ENCODE measurements at regions not wholly inside any gene's neighbourhood (a gene's known extent, or its start where the extent isn't known, plus 50 kb on each side); places are given as distances from the start of the nearest gene placed in this dataset.
"Not testable (repeated sequence)": the region's sequence is repeated elsewhere in the genome, so short reads cannot be mapped to it uniquely, and the experiment has no call there.

DNA sequence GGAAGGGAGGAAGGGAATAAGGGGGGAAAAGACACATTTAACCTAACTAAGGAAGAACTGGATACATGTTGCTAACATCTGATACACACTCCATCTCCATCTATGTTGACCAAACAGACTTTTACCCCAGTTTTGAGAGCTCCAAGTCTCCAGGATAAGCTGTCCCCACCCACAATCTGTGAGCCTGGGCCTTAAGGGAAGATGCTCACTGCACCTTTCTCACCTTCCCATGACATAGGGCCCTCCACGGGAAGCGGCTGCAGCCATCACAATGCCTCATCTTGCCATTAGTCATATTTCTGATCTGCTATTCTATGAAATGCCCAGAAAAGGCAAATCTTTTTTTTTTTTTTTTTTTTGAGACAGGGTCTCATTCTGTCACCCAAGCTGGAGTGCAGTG lies 126.6 kb upstream of the SALL4 start:
- TF ChIP-seq ZFX (IDR thresholded peaks at IDR 0.05), result no peak
- TF ChIP-seq, protein P1, sequence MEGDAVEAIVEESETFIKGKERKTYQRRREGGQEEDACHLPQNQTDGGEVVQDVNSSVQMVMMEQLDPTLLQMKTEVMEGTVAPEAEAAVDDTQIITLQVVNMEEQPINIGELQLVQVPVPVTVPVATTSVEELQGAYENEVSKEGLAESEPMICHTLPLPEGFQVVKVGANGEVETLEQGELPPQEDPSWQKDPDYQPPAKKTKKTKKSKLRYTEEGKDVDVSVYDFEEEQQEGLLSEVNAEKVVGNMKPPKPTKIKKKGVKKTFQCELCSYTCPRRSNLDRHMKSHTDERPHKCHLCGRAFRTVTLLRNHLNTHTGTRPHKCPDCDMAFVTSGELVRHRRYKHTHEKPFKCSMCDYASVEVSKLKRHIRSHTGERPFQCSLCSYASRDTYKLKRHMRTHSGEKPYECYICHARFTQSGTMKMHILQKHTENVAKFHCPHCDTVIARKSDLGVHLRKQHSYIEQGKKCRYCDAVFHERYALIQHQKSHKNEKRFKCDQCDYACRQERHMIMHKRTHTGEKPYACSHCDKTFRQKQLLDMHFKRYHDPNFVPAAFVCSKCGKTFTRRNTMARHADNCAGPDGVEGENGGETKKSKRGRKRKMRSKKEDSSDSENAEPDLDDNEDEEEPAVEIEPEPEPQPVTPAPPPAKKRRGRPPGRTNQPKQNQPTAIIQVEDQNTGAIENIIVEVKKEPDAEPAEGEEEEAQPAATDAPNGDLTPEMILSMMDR (conservative IDR thresholded peaks at IDR 0.05), result no peak
- no peak overlapping the region for H3K27ac ChIP-seq

DNA sequence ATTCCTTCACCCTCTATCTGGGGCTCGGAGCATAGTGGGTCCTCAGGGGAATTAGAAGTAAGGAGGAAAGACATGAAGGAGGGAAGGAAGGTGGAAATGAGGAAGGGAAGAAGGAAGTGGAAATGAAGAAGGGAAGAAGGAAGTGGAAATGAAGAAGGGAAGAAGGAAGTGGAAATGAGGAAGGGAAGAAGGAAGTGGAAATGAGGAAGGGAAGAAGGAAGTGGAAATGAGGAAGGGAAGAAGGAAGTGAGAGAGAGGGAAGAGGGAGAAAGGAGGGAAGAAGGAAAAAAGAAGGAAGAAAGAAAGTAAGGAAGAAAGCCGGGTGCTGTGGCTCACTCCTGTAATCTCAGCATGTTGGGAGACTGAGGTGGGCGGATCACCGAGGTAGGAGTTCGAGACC lies 125.6 kb upstream of the SALL4 start:
- H3K27ac ChIP-seq, result not testable (repeated sequence)

DNA sequence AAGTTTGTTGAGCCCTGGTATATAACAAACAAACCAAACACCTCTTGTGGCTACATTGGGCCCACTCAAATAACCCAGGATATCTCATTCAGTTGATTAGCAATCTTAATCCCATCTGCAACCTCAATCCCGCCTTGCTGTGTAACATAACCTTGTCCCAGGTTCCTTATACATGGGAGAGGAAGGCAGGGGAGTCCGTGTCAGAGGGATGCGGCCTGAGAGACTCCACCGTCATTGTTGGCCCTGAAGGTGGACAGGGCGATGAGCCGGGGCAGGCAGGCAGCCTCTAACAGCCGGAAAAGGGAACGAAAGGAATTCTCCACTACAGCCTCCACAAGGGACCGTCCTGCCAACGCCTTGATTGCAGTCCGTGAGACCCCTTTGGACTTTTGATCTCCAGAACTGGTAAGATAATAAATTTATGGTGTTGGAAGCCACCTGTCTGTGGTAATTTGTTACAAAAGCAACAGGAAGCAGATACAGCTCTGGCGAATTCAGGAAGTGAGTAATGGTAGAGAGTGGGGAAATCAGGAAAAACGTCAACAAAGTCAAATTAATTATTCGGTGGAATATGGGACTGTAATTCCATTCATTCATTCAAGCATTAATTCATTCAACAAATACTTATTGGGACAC lies 124.5 kb upstream of the SALL4 start:
- no peak overlapping the region for H3K27ac ChIP-seq
- TF ChIP-seq, protein P1 (conservative IDR thresholded peaks at IDR 0.05), result no peak
- no peak for TF ChIP-seq ZFX (IDR thresholded peaks at IDR 0.05)

DNA sequence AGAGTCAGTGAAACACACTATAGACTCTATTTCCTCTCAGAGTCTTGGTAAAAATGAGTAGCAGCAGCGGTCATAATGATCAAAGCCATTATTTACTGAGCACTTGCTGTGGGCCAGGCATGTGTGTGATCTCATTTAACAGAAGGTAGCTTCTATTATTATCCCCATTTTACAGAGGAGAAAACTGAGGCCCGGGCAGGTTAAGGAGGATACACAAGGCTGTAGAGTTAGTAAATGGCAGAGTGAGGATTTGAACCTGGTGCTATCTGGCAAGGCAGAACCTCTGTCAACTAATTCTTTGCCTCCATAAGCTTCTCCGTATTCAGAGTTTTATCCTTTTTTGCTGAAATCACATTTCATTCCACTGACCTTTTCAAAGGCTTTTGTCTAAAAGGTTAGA lies 122.2 kb upstream of the SALL4 start:
- no peak overlapping the region for H3K27ac ChIP-seq
- TF ChIP-seq ZFX (IDR thresholded peaks at IDR 0.05), result no peak
- TF ChIP-seq, protein P1 (conservative IDR thresholded peaks at IDR 0.05), result no peak

DNA sequence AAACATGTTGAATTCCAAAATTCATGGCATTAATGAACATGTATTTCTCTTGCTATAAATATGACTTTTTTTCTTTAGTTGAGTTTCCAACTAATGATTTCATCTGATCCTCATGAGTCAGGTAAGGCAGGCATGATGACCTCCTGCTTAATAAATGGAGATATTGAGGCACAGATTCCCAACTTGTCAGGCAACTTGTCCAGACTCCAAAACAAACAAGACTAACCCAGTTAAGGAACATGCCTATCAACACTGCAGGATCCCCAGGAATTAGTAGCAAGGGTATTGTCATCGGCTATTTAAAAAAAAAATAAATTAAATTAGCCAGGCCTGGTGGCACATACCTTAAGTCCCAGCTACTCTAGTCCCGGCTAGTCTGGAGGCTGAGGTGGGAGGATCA lies 121.3 kb upstream of the SALL4 start:
- no peak overlapping the region for H3K27ac ChIP-seq
- TF ChIP-seq ZFX (IDR thresholded peaks at IDR 0.05), result no peak
- TF ChIP-seq, protein P1 (conservative IDR thresholded peaks at IDR 0.05), result no peak

DNA sequence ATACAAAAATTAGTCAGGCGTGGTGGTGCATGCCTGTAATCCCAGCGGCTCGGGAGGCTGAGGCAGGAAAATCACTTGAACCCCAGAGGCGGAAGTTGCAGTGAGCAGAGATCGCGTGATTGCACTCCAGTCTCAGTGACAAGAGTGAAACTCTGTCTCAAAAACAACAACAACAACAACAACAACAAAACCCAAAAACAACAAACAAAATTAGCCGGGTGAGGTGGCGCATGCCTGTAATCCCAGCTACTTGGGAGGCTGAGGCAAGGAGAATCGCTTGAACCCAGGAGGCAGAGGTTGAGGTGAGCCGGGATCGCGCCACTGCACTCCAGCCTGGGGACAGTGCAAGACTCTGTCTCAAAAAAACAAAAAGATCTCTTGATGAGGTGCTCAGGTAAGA lies 120.5 kb upstream of the SALL4 start:
- not testable (repeated sequence) for H3K27ac ChIP-seq

DNA sequence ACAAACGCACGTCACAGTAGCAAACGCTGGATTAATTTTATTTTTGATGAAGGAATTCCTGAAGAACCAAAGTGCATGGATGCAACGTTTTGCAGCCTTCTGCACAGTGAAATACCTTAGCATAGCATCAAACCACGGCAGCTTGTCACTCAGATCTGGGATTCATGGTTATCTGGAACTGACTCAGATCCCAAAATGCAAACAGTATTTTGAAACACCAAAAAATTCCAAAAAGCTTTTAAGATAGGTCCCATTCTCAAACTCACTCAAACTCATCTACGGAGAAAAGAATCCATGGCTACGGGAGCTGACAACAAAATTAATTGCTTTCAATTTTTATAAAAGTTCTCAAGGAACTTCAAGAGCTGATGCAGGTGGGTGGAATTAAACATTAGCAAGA lies 116.2 kb upstream of the SALL4 start:
- TF ChIP-seq, protein P1 (conservative IDR thresholded peaks at IDR 0.05), result no peak
- TF ChIP-seq ZFX (IDR thresholded peaks at IDR 0.05), result no peak
- H3K27ac ChIP-seq, result peak overlapping the region; percentile 69

DNA sequence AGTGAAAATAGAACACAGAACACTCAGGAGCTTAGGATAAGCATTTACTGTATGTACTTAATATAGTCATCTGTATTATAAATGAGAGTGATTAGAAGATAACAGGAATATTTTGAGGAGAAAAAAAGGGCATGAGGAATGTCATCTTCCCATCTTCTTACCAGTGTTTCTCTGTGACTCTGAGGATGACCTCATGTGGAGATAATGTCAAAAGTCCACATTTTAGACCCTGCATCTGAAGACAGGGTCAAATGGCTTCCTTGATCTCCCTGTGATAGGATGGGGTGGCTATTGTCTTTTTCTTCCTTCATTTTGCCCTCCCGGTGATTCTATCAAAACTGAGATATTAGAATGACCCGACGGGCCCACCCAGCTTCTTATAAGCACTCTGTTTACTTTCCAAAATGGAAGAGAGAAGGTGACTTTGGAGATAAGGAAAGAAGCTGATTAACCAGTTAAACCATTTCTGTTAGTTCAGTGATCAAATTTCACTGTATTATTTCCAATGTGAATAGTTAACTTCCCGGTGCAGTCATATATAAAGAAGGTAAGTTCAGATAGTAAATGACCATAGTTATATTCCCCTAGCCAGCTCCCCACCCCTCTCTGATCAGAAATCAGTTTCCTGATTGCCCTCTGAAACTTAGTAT lies 115.7 kb upstream of the SALL4 start:
- TF ChIP-seq, protein P1 (conservative IDR thresholded peaks at IDR 0.05), result no peak
- TF ChIP-seq ZFX (IDR thresholded peaks at IDR 0.05), result no peak
- H3K27ac ChIP-seq, result peak overlapping the region; percentile 69; the same call in 1 of the 2 replicates

Measured in C4-2B (cell line).